ENCODE measurements at regions not wholly inside any gene's neighbourhood (a gene's known extent, or its start where the extent isn't known, plus 50 kb on each side); places are given as distances from the start of the nearest gene placed in this dataset.

DNA sequence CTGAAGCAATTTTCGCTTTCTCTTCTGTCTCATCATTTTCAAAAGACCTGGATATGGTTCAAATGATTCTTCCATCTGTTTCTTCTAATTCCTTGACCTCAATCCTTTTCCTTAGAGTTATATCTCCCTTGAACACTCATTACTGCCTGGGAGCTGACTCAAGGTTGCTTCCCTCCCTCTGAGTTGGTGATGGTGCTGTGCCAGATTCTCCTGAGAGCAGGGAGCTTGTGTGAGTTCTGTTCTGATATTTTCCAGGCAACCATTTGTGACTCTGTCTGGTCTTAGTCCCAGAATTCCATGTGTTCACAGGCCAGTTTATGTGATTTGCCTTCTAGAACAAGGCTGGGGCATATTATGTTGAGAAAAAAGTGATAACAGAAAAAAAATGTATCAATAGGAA lies 505.1 kb upstream of the SYT1 start:
- TF ChIP-seq, protein P1, sequence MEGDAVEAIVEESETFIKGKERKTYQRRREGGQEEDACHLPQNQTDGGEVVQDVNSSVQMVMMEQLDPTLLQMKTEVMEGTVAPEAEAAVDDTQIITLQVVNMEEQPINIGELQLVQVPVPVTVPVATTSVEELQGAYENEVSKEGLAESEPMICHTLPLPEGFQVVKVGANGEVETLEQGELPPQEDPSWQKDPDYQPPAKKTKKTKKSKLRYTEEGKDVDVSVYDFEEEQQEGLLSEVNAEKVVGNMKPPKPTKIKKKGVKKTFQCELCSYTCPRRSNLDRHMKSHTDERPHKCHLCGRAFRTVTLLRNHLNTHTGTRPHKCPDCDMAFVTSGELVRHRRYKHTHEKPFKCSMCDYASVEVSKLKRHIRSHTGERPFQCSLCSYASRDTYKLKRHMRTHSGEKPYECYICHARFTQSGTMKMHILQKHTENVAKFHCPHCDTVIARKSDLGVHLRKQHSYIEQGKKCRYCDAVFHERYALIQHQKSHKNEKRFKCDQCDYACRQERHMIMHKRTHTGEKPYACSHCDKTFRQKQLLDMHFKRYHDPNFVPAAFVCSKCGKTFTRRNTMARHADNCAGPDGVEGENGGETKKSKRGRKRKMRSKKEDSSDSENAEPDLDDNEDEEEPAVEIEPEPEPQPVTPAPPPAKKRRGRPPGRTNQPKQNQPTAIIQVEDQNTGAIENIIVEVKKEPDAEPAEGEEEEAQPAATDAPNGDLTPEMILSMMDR (IDR thresholded peaks at IDR 0.05), result no peak
- TF ChIP-seq POLR2A (IDR thresholded peaks at IDR 0.05), result no peak
